B cell (primary cell): ENCODE measurements at regions not wholly inside any gene's neighbourhood (a gene's known extent, or its start where the extent isn't known, plus 50 kb on each side); places are given as distances from the start of the nearest gene placed in this dataset.
"Not testable (repeated sequence)": the region's sequence is repeated elsewhere in the genome, so short reads cannot be mapped to it uniquely, and the experiment has no call there.

Experiments used
- ATAC-seq: fragments of 200-7000 bp; cut with Tn5 transposase; one replicate; pipeline ENCODE4 v1.10.0; 2021; ENCODE audit warnings: low read depth, mild to moderate bottlenecking, moderate number of reproducible peaks, moderate library complexity
- CTCF ChIA-PET: fragments of 350-600 bp; sonication (Branson Sonifier 250); formaldehyde crosslinking; loops from one replicate; lab custom pipeline; 2021; ENCODE audit warnings: antibody characterized with exemption, inconsistent platforms; lab: Charles Lee
- POLR2A ChIA-PET: fragments of 350-600 bp; sonication (Branson Sonifier 250); formaldehyde crosslinking; loops from one replicate; lab custom pipeline; 2021; ENCODE audit warnings: antibody characterized with exemption; lab: Charles Lee
- DNase-seq: peaks from one replicate; pipeline ENCODE4 v3.0.0; 2013
- H2AFZ ChIP-seq: 2 replicates; pipeline ENCODE4 v1.6.1; 2012; ENCODE audit warnings: mild to moderate bottlenecking, low read depth, low read length; ENCODE audit not compliant: insufficient read depth, poor library complexity, severe bottlenecking
- H3K27ac ChIP-seq, 2 donors: 1 replicate in 1 of 2; 2 replicates in 1 of 2; pipeline ENCODE4 v1.5.1; 2012 to 2013; ENCODE audit warnings: low read length in 2 of 2, mild to moderate bottlenecking in 2 of 2, moderate library complexity in 1 of 2
- H3K27me3 ChIP-seq, 4 experiments: fragments of 200-600 bp in 1 of 4; sonication (generic) in 1 of 4; replicated peaks in 1 of 4; 1 replicate in 2 of 4; 2 replicates in 2 of 4; pipeline versions ENCODE4 v1.6.1 to v1.7.0; 2013 to 2016; ENCODE audit warnings: low read length in 3 of 4, mild to moderate bottlenecking in 2 of 4, mixed read lengths in 1 of 4, moderate library complexity in 1 of 4; ENCODE audit not compliant: insufficient read depth in 4 of 4, control insufficient read depth in 3 of 4; ENCODE audit errors: control extremely low read depth in 1 of 4
- H3K36me3 ChIP-seq, 2 experiments: replicated peaks in 1 of 2; 1 replicate in 1 of 2; 2 replicates in 1 of 2; pipeline versions ENCODE4 v1.6.1 to v1.7.1; 2013; ENCODE audit warnings: low read length in 1 of 2; ENCODE audit not compliant: insufficient read depth in 2 of 2, control insufficient read depth in 1 of 2; ENCODE audit errors: control extremely low read depth in 1 of 2, extremely low read depth in 1 of 2
- H3K4me1 ChIP-seq, 2 donors: fragments of 200-600 bp in 1 of 2; sonication (generic) in 1 of 2; 1 replicate in 1 of 2; 2 replicates in 1 of 2; pipeline versions ENCODE4 v1.5.1 to v1.6.1; 2013 to 2017; ENCODE audit warnings: low read length in 2 of 2; ENCODE audit not compliant: control insufficient read depth in 2 of 2, insufficient read depth in 2 of 2
- H3K4me2 ChIP-seq: replicated peaks from 2 replicates; pipeline ENCODE3; 2012; ENCODE audit warnings: mild to moderate bottlenecking, low read depth, low read length; ENCODE audit not compliant: poor library complexity, severe bottlenecking
- H3K4me3 ChIP-seq, 5 experiments: fragments of 200-600 bp in 1 of 5; sonication (generic) in 1 of 5; 1 replicate in 3 of 5; 2 replicates in 2 of 5; pipeline versions ENCODE4 v1.5.1 to v1.7.0; 2011 to 2016; ENCODE audit warnings: low read length in 4 of 5, mild to moderate bottlenecking in 4 of 5, low read depth in 2 of 5, control low read depth in 1 of 5, moderate library complexity in 1 of 5; ENCODE audit not compliant: insufficient read depth in 1 of 5; ENCODE audit errors: control extremely low read depth in 1 of 5, extremely low read depth in 1 of 5
- H3K79me2 ChIP-seq: fragments of 200-600 bp; sonication (generic); one replicate; pipeline ENCODE4 v1.6.0; 2016; ENCODE audit warnings: low read length; ENCODE audit not compliant: control insufficient read depth, insufficient read depth
- H3K9ac ChIP-seq: fragments of 200-600 bp; sonication (generic); 2 replicates; pipeline ENCODE4 v1.6.1; 2017; ENCODE audit warnings: mild to moderate bottlenecking, low read length, moderate library complexity
- H3K9me3 ChIP-seq, 3 donors: one replicate each; pipeline versions ENCODE4 v1.6.1 to v1.7.1; 2013; ENCODE audit warnings: low read length in 2 of 3; ENCODE audit not compliant: control insufficient read depth in 2 of 3, insufficient read depth in 1 of 3; ENCODE audit errors: control extremely low read depth in 1 of 3
- H4K20me1 ChIP-seq: 2 replicates; pipeline ENCODE4 v1.6.0; 2012; ENCODE audit warnings: mild to moderate bottlenecking, low read length; ENCODE audit not compliant: insufficient read depth, control insufficient read depth, poor library complexity, severe bottlenecking
- H3K27ac Mint-ChIP-seq: one replicate; pipeline ENCODE4 v1.8.0; 2021; ENCODE audit warnings: mixed read lengths
- H3K27me3 Mint-ChIP-seq: one replicate; pipeline ENCODE4 v1.8.0; 2021; ENCODE audit warnings: mixed read lengths
- H3K4me1 Mint-ChIP-seq: one replicate; pipeline ENCODE4 v1.8.0; 2021; ENCODE audit warnings: mixed read lengths
- H3K4me3 Mint-ChIP-seq: one replicate; pipeline ENCODE4 v1.8.0; 2021; ENCODE audit warnings: mixed read lengths
- H3K9me3 Mint-ChIP-seq: one replicate; pipeline ENCODE4 v1.8.0; 2022; ENCODE audit warnings: mixed read lengths; ENCODE audit not compliant: insufficient read depth
- WGBS: methylation state at CpG from one replicate; pipeline ENCODE4 v1.1.5; 2013; ENCODE audit warnings: missing lambda C conversion rate; ENCODE audit not compliant: insufficient coverage; 5-methylcytosine and 5-hydroxymethylcytosine counted together
- intact Hi-C: fragments of 100-400 bp; cut with micrococcal nuclease; formaldehyde crosslinking; loops from one replicate; pipeline ENCODE4 v1.10.0; 2022

DNA sequence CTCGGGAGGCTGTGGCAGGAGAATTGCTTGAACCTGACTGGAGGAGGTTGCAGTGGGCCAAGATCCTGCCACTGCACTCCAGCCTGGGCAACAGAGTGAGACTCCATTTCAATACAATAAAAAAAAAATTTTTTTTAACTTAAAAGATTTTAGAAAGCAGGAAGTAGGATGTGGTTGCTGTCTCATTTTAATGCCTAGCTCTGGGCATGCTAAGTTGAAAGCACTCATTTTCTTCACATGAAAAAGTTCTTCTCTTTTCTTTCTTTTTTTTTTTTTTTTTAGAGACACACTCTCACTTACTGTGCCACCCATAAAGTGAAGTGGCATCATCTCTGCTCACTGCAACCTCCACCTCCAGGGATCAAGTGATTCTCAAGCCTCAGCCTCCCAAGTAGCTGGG, 58.4 kb upstream of the PPIAL4F start:
- H3K27ac ChIP-seq, ATAC-seq, H2AFZ ChIP-seq, POLR2A ChIA-PET, H3K9ac ChIP-seq, H3K79me2 ChIP-seq, H4K20me1 ChIP-seq, H3K4me1 ChIP-seq, H3K4me3 ChIP-seq, H3K4me1 Mint-ChIP-seq, DNase-seq, H3K4me2 ChIP-seq, CTCF ChIA-PET, H3K27me3 Mint-ChIP-seq, H3K9me3 ChIP-seq, H3K9me3 Mint-ChIP-seq, H3K4me3 Mint-ChIP-seq, intact Hi-C loops, H3K27ac Mint-ChIP-seq, H3K36me3 ChIP-seq, H3K27me3 ChIP-seq: not testable (repeated sequence)
- no CpG with 5 or more reads among the region's 1 CpG for WGBS

DNA sequence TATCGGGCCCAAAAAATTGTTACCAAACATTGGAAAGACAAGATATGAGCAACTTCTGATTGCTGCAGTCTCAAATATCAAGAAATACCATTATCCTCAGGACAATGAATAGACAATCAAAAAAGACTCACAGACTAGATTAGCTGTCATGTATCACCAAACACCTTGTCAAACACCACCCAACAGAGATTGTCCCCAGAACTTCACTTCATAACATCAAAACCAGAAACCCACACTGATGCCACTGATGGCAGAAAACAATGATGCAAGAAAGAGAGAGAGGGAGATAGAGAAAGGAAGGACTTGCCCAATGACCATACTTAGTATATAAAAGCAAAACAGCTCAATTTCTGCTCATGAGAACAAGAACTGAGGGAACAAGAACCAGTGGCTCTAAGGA, 56.0 kb upstream of the PPIAL4F start:
- H2AFZ ChIP-seq, ATAC-seq, H3K4me2 ChIP-seq, H3K9me3 Mint-ChIP-seq, H3K27ac Mint-ChIP-seq, H3K36me3 ChIP-seq, H4K20me1 ChIP-seq, H3K4me3 Mint-ChIP-seq, H3K27me3 ChIP-seq, H3K27me3 Mint-ChIP-seq, H3K9me3 ChIP-seq, H3K79me2 ChIP-seq, H3K27ac ChIP-seq, H3K4me1 ChIP-seq, H3K4me3 ChIP-seq, POLR2A ChIA-PET, DNase-seq, CTCF ChIA-PET, H3K4me1 Mint-ChIP-seq, intact Hi-C loops, H3K9ac ChIP-seq: not testable (repeated sequence)
- WGBS = no CpG with 5 or more reads among the region's 1 CpG

DNA sequence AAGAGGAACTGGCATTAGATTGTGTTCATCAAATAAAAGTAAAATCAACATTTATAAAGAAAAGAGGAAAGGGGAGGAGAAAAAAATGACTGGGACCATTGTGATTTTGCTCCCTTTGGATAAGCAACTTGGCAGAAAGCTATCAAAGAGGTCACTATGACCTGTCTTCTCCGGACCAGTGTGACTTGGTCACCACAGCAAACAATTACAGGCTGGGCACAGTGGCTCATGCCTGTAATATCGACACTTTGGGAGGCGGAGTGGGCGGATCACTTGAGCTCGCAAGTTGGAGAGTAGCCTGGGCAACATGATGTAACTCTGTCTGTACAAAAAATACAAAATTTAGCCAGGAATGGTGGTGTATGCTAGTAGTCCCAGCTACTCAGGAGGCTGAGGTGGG, 55.5 kb upstream of the PPIAL4F start:
- H3K79me2 ChIP-seq, intact Hi-C loops, H3K9ac ChIP-seq, H3K4me3 Mint-ChIP-seq, H3K27ac Mint-ChIP-seq, H3K27ac ChIP-seq, H3K4me3 ChIP-seq, H4K20me1 ChIP-seq, POLR2A ChIA-PET, H3K9me3 Mint-ChIP-seq, H3K36me3 ChIP-seq, H3K27me3 ChIP-seq, DNase-seq, CTCF ChIA-PET, H3K27me3 Mint-ChIP-seq, H3K9me3 ChIP-seq, H3K4me1 ChIP-seq, H3K4me2 ChIP-seq, H3K4me1 Mint-ChIP-seq, ATAC-seq, H2AFZ ChIP-seq: not testable (repeated sequence)
- WGBS = 97% methylated on average over 3 of the region's 5 CpGs

- intact Hi-C loops, H2AFZ ChIP-seq, POLR2A ChIA-PET, H3K4me2 ChIP-seq, DNase-seq, H3K4me3 ChIP-seq, H3K27me3 Mint-ChIP-seq, H3K36me3 ChIP-seq, H3K9me3 Mint-ChIP-seq, H3K4me1 Mint-ChIP-seq, H3K27ac ChIP-seq, H3K79me2 ChIP-seq, ATAC-seq, H3K4me1 ChIP-seq, H3K27ac Mint-ChIP-seq, H3K4me3 Mint-ChIP-seq, H3K9me3 ChIP-seq, H3K9ac ChIP-seq, H3K27me3 ChIP-seq, CTCF ChIA-PET, H4K20me1 ChIP-seq: not testable (repeated sequence)
- WGBS = 100% methylated on average over 2 of the region's 6 CpGs
Observed at GRCh38 chr1:144538736-144539135, 54.0 kb upstream of the PPIAL4F start.
